ENCODE measurements at regions not wholly inside any gene's neighbourhood (a gene's known extent, or its start where the extent isn't known, plus 50 kb on each side); places are given as distances from the start of the nearest gene placed in this dataset.

DNA sequence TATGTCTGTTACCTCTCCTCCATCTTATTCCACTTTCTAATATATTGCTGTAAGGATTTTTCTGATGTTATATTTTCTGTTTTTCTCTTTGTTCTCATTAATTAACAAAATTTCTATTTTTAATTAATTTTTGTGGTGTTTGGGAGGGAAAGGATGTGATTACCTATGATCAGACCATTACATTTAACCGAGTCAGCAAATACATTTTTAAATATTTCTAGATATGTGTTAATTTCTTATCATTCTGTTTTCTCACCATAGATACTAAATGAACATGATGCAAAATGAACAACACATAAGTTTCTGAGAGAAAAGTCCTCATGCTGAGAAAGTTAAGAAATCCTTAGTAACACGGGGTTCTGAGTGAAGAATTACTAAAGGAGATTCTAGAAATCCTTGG lies 80.6 kb upstream of the P2RY1 start:
- TF ChIP-seq, protein P1, sequence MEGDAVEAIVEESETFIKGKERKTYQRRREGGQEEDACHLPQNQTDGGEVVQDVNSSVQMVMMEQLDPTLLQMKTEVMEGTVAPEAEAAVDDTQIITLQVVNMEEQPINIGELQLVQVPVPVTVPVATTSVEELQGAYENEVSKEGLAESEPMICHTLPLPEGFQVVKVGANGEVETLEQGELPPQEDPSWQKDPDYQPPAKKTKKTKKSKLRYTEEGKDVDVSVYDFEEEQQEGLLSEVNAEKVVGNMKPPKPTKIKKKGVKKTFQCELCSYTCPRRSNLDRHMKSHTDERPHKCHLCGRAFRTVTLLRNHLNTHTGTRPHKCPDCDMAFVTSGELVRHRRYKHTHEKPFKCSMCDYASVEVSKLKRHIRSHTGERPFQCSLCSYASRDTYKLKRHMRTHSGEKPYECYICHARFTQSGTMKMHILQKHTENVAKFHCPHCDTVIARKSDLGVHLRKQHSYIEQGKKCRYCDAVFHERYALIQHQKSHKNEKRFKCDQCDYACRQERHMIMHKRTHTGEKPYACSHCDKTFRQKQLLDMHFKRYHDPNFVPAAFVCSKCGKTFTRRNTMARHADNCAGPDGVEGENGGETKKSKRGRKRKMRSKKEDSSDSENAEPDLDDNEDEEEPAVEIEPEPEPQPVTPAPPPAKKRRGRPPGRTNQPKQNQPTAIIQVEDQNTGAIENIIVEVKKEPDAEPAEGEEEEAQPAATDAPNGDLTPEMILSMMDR (IDR thresholded peaks at IDR 0.05; ENCODE audit: low read depth, low read length) = no peak
- TF ChIP-seq POLR2A (IDR thresholded peaks at IDR 0.05; ENCODE audit: extremely low read depth, insufficient read length) = no peak
- TF ChIP-seq, protein P2, sequence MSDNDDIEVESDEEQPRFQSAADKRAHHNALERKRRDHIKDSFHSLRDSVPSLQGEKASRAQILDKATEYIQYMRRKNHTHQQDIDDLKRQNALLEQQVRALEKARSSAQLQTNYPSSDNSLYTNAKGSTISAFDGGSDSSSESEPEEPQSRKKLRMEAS (IDR thresholded peaks at IDR 0.05; ENCODE audit: low read depth, low read length) = no peak

Data from NB4 (cell line).